HepG2 (cell line): ENCODE measurements at regions not wholly inside any gene's neighbourhood (a gene's known extent, or its start where the extent isn't known, plus 50 kb on each side); places are given as distances from the start of the nearest gene placed in this dataset.

ENCODE experiments used
- ATAC-seq: fragments of 200-7000 bp; cut with Tn5 transposase; 3 replicates; pipeline ENCODE4 v1.9.1; 2020; ENCODE audit warnings: mild to moderate bottlenecking, moderate library complexity
- BruUV-seq: library from RNA; stranded (reverse); fragments of 400-500 nt; replicated peaks from 2 replicates; lab custom pipeline; 2021; lab: Mats Ljungman, UMichigan
- CTCF ChIA-PET: fragments of 300-600 bp; formaldehyde crosslinking; extraction: SDS; loops from one replicate; lab custom pipeline; 2021; ENCODE audit warnings: low total read pairs, inconsistent platforms, low intra/inter-chr PET ratio; lab: Yijun Ruan, JAX
- POLR2A ChIA-PET: fragments of 350-600 bp; sonication (Branson Sonifier 250); formaldehyde crosslinking; loops from one replicate; lab custom pipeline; 2020; ENCODE audit warnings: antibody characterized with exemption, inconsistent platforms; lab: Yijun Ruan, JAX
- DNase-seq: peaks from one replicate; pipeline ENCODE4 v3.0.0-alpha.2; 2015; ENCODE audit warnings: low spot score
- FAIRE-seq: peaks from 3 replicates; lab custom pipeline; 2011; peaks lifted over from hg19 to GRCh38; lab: Jason Lieb, UNC
- H2AFZ ChIP-seq: one replicate; pipeline ENCODE4 v1.6.1; 2011; ENCODE audit warnings: low read length, inconsistent platforms
- H3K27ac ChIP-seq: fragments of 300-600 bp; 3 replicates; pipeline ENCODE4 v1.8.0; 2011; ENCODE audit warnings: mixed run types, mild to moderate bottlenecking, mixed read lengths, low read length, inconsistent platforms; ENCODE audit not compliant: insufficient read depth; ENCODE audit errors: extremely low read length
- H3K27me3 ChIP-seq, 2 experiments: fragments of 200-600 bp in 1 of 2; 2 replicates in 1 of 2; 3 replicates in 1 of 2; pipeline versions ENCODE4 v1.6.0 to v1.8.0; 2011; ENCODE audit warnings: low read length in 2 of 2, mild to moderate bottlenecking in 2 of 2, moderate library complexity in 2 of 2, inconsistent platforms in 1 of 2; ENCODE audit not compliant: insufficient read depth in 2 of 2, control insufficient read depth in 1 of 2
- H3K36me3 ChIP-seq, 2 experiments: fragments of 200-600 bp in 1 of 2; replicated peaks in 1 of 2; 2 replicates in 1 of 2; 3 replicates in 1 of 2; pipeline versions ENCODE4 v1.5.1 to v1.8.0; 2011; ENCODE audit warnings: low read length in 2 of 2, inconsistent platforms in 1 of 2; ENCODE audit not compliant: insufficient read depth in 2 of 2, control insufficient read depth in 1 of 2
- H3K4me1 ChIP-seq: 2 replicates; pipeline ENCODE4 v1.5.1; 2012; ENCODE audit warnings: low read length, inconsistent platforms; ENCODE audit not compliant: insufficient read depth
- H3K4me2 ChIP-seq: 2 replicates; pipeline ENCODE4 v1.6.0; 2011; ENCODE audit warnings: low read depth, low read length, inconsistent platforms
- H3K4me3 ChIP-seq, 3 experiments: fragments of 200-600 bp in 1 of 3; sonication (generic), shearing (Covaris generic) in 1 of 3; replicated peaks in 1 of 3; 2 replicates each; pipeline ENCODE4 v1.5.1; 2011 to 2016; ENCODE audit warnings: low read length in 3 of 3, inconsistent platforms in 2 of 3, low read depth in 2 of 3, mild to moderate bottlenecking in 2 of 3, control low read depth in 1 of 3, mixed read lengths in 1 of 3; ENCODE audit not compliant: insufficient read depth in 1 of 3
- H3K79me2 ChIP-seq: one replicate; pipeline ENCODE4 v1.6.1; 2011; ENCODE audit warnings: low read length, inconsistent platforms; ENCODE audit not compliant: insufficient read depth
- H3K9ac ChIP-seq: 2 replicates; pipeline ENCODE4 v1.6.0; 2011; ENCODE audit warnings: mild to moderate bottlenecking, low read depth, low read length, inconsistent platforms; ENCODE audit not compliant: insufficient read depth
- H3K9me3 ChIP-seq: 2 replicates; pipeline ENCODE4 v1.5.1; 2012; ENCODE audit warnings: mild to moderate bottlenecking, low read length
- H4K20me1 ChIP-seq: 2 replicates; pipeline ENCODE4 v1.6.0; 2011; ENCODE audit warnings: inconsistent platforms, mild to moderate bottlenecking, low read length, moderate library complexity; ENCODE audit not compliant: insufficient read depth
- ELF1 ChIP-seq: sonication (generic); formaldehyde crosslinking; IDR thresholded peaks from 2 replicates; pipeline ENCODE4 v1.4.0; 2020; ENCODE audit warnings: missing genetic modification reagents
- GATAD1 ChIP-seq: IDR thresholded peaks from 2 replicates; pipeline ENCODE4 v1.6.1; 2016; ENCODE audit warnings: missing genetic modification reagents, missing compliant biosample characterization
- MED1 ChIP-seq: sonication (generic); formaldehyde crosslinking; IDR thresholded peaks from 2 replicates; pipeline ENCODE4 v1.4.0; 2020; ENCODE audit warnings: missing genetic modification reagents
- TFDP2 ChIP-seq: sonication (generic); formaldehyde crosslinking; IDR thresholded peaks from 2 replicates; pipeline ENCODE4 v1.4.0; 2020; ENCODE audit warnings: missing genetic modification reagents
- ZNF180 ChIP-seq: sonication (generic); formaldehyde crosslinking; IDR thresholded peaks from 2 replicates; pipeline ENCODE4 v1.4.0; 2020; ENCODE audit warnings: low read depth, missing genetic modification reagents, borderline replicate concordance
- ZNF30 ChIP-seq: sonication (generic); formaldehyde crosslinking; IDR thresholded peaks from 2 replicates; pipeline ENCODE4 v1.5.0; 2020; ENCODE audit warnings: mild to moderate bottlenecking, missing genetic modification reagents
- ZNF672 ChIP-seq: sonication (generic); formaldehyde crosslinking; IDR thresholded peaks from 2 replicates; pipeline ENCODE4 v1.8.1; 2022; ENCODE audit warnings: missing genetic modification reagents
- ZNF724P ChIP-seq: sonication (generic); formaldehyde crosslinking; IDR thresholded peaks from 2 replicates; pipeline ENCODE4 v1.8.0; 2022; ENCODE audit warnings: missing genetic modification reagents, borderline replicate concordance
- ZUFSP ChIP-seq: sonication (generic); formaldehyde crosslinking; IDR thresholded peaks from 2 replicates; pipeline ENCODE4 v1.9.0; 2021; ENCODE audit warnings: missing genetic modification reagents, mild to moderate bottlenecking, borderline replicate concordance
- WGBS: methylation state at CpG from one replicate; pipeline ENCODE4 v1.1.6; 2017; ENCODE audit warnings: low lambda C conversion rate; 5-methylcytosine and 5-hydroxymethylcytosine counted together
- in situ Hi-C: cut with HindIII; loops from 2 replicates; pipeline ENCODE4 v1.10.0; 2017; ENCODE audit warnings: low pct_unique_long_range_greater_than_20kb; ENCODE audit not compliant: extremely low pct_ligation_motif_present
- intact Hi-C: fragments of 100-400 bp; cut with micrococcal nuclease; formaldehyde crosslinking; loops from one replicate; pipeline ENCODE4 v1.10.0; 2022; ENCODE audit not compliant: unreplicated experiment

- no peak overlapping the region for H3K4me2 ChIP-seq
- H2AFZ ChIP-seq: no peak overlapping the region
- TF ChIP-seq ZNF672 (CRISPR knock-in tag) (no peak), ZNF724P (CRISPR knock-in tag) (no peak), GATAD1 (CRISPR knock-in tag) (no peak), ELF1 (CRISPR knock-in tag) (no peak), ZNF30 (no peak), ZUFSP (CRISPR knock-in tag) (no peak), TFDP2 (no peak), MED1 (CRISPR knock-in tag) (no peak), ZNF180 (CRISPR knock-in tag) (no peak)
- TF ChIP-seq, all 625 proteins: peak for 0
- no peak for FAIRE-seq
- Histone ChIP-seq H3K36me3 (no peaks in the 10 kb centered on the region), H4K20me1 (no peaks in the 10 kb centered on the region; the same call in 1 of the 2 replicates), H3K79me2 (no peaks in the 10 kb centered on the region), H3K27ac (no peak overlapping the region), H3K9me3 (no peaks in the 10 kb centered on the region; the same call in none of the 2 replicates), H3K4me1 (no peaks in the 10 kb centered on the region), H3K27me3 (peaks cover 25 to 97% of the 10 kb centered on the region in 2 experiments), H3K4me3 (no peak overlapping the region), H3K9ac (no peak overlapping the region)
- no peak for DNase-seq
- WGBS: 26% methylated on average over 21 of the region's 22 CpGs
- BruUV-seq: no TSS peak
- no peak for ATAC-seq
- in situ Hi-C loops: no loop called here
- POLR2A ChIA-PET: no interaction called here
- CTCF ChIA-PET: no interaction called here
- intact Hi-C loops: no loop called here
Observed at GRCh38 chr6:170096803-170097504, 193.9 kb downstream of the DLL1 start.
